Testis (tissue), 2 donors: ENCODE measurements at regions not wholly inside any gene's neighbourhood (a gene's known extent, or its start where the extent isn't known, plus 50 kb on each side); places are given as distances from the start of the nearest gene placed in this dataset.

Experiments
- POLR2A ChIP-seq: fragments of 450-650 bp; IDR thresholded peaks from one replicate; pipeline ENCODE4 v1.6.1; 2017; ENCODE audit warnings: antibody characterized with exemption, mild to moderate bottlenecking, moderate library complexity
- TF ChIP-seq, protein P1 (sequence below), 3 experiments: fragments of 450-650 bp in 2 of 3; fragments of 200-600 bp in 1 of 3; sonication (generic) in 1 of 3; IDR thresholded peaks; one replicate each; pipeline ENCODE4 v1.5.1; 2016 to 2019; ENCODE audit warnings: antibody characterized with exemption in 3 of 3, mild to moderate bottlenecking in 2 of 3, moderate library complexity in 1 of 3

DNA sequence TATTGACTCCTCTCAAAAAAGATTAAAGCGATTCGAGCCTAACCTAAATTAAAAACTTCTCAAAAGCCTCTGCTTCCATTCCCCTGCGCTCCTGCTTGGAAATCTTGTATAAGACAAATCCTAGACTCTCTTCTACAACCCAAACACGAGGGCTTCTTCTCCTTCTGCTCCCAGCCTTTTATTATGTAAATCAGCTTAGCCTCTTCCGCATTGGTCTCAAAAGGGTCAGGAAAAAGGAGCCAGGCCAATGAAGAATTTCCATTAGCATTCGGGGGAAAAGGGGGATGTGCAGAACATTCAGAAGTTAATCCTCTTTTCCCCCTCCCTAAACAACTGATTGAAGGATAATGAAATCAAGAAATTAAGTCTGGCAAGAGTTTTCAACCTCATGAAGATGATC, 107.9 kb downstream of the FAM124B start:
- TF ChIP-seq POLR2A: no peak
- TF ChIP-seq, protein P1, sequence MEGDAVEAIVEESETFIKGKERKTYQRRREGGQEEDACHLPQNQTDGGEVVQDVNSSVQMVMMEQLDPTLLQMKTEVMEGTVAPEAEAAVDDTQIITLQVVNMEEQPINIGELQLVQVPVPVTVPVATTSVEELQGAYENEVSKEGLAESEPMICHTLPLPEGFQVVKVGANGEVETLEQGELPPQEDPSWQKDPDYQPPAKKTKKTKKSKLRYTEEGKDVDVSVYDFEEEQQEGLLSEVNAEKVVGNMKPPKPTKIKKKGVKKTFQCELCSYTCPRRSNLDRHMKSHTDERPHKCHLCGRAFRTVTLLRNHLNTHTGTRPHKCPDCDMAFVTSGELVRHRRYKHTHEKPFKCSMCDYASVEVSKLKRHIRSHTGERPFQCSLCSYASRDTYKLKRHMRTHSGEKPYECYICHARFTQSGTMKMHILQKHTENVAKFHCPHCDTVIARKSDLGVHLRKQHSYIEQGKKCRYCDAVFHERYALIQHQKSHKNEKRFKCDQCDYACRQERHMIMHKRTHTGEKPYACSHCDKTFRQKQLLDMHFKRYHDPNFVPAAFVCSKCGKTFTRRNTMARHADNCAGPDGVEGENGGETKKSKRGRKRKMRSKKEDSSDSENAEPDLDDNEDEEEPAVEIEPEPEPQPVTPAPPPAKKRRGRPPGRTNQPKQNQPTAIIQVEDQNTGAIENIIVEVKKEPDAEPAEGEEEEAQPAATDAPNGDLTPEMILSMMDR (IDR thresholded peaks at IDR 0.05): no peak
